GM20000 (cell line): ENCODE measurements at regions not wholly inside any gene's neighbourhood (a gene's known extent, or its start where the extent isn't known, plus 50 kb on each side); places are given as distances from the start of the nearest gene placed in this dataset.

ENCODE experiments used
- DNase-seq: peaks from one replicate; pipeline ENCODE4 v3.0.0; 2012; ENCODE audit warnings: low spot score
- TF ChIP-seq, protein P1 (sequence below): IDR thresholded peaks from 2 replicates; pipeline ENCODE4 v1.5.1; 2012; ENCODE audit warnings: mild to moderate bottlenecking, control low read depth; ENCODE audit errors: extremely low read depth, missing control alignments

- TF ChIP-seq, protein P1, sequence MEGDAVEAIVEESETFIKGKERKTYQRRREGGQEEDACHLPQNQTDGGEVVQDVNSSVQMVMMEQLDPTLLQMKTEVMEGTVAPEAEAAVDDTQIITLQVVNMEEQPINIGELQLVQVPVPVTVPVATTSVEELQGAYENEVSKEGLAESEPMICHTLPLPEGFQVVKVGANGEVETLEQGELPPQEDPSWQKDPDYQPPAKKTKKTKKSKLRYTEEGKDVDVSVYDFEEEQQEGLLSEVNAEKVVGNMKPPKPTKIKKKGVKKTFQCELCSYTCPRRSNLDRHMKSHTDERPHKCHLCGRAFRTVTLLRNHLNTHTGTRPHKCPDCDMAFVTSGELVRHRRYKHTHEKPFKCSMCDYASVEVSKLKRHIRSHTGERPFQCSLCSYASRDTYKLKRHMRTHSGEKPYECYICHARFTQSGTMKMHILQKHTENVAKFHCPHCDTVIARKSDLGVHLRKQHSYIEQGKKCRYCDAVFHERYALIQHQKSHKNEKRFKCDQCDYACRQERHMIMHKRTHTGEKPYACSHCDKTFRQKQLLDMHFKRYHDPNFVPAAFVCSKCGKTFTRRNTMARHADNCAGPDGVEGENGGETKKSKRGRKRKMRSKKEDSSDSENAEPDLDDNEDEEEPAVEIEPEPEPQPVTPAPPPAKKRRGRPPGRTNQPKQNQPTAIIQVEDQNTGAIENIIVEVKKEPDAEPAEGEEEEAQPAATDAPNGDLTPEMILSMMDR, result no peak
- no peak for DNase-seq
Measured at GRCh38 chr6:156387472-156387871, 389.7 kb upstream of the ARID1B start.

- DNase-seq, result no peak
- TF ChIP-seq, protein P1, result no peak
Measured at GRCh38 chr6:156383059-156383458, 394.1 kb upstream of the ARID1B start.

DNA sequence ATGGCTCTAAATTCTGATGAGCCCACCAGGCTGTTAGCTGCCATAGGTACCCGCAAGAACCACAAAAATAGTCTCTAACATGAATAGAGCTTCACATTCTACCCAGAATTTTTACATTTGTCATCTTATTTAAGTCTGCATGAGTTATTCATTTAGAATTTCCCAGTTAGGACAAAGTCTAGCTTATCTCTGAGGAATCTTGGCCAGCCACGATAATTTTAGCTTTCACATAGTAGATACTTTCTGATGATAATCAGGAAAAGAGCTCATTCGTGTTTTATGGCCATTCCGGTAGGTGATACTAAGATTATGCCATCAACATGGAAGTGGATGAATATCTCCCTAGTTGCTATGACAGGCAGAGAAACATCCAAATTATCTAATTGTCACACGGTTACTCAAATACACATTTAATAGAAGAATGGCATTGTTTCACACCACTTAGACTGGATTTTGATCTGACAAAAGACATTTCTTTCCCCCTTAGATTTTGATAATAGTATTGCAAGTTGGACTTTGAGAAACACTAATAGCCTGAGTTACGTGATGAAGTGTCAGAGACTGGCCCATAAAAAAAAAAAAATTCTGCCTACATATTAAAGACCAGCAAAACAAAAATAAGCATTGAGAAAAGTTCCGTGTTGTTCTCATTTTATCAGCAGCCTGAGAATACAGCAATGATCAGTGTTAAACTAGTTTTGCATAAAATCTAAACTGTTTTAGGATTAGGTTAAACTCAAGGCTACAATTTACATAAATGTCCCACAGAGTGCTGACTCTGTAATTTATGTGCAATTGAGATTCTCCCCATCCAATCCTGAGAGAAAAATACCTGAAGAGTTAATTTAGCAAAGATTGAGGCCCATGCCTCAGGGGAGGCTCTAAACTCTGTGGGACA is 397.5 kb upstream of the ARID1B start:
- TF ChIP-seq, protein P1, result no peak
- DNase-seq, result no peak

DNA sequence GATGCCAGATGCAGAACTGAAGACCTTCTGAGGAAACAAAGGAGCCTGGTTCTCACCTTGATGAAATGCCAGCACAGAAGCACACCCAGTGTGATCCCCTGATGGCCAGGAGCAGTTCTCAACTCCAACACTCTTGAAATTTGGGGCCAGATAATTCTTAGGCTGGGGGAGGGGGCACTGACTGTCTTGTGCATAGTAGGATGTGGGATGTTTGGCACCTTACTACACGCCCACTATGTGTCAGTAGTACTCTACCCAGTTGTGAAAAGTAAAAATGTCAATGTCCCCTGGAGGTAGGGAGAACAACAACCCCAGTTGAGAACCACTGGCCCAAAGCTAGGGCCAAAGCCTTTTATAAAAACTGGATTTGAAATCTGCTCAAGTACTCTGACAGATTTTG is 398.3 kb upstream of the ARID1B start:
- DNase-seq, result no peak
- TF ChIP-seq, protein P1, result no peak

DNA sequence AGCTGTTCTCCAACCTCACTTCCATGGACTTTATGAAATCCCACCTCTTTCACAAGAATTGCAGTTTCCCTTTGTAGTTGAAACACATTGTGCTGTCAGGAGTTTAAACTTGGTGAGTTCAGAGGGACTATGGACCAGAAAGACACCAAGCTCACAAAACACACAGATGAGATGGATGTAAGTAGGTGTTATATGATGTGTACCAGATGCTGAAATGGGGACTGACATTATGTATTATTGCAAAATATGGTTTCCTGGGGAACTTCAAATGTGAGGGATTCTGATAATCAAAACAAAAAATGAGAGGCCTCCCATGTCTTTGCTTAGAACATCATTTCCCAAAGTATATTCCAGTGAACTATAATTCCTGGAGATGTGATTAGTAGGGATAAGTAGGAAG is 401.1 kb upstream of the ARID1B start:
- DNase-seq, result no peak

DNA sequence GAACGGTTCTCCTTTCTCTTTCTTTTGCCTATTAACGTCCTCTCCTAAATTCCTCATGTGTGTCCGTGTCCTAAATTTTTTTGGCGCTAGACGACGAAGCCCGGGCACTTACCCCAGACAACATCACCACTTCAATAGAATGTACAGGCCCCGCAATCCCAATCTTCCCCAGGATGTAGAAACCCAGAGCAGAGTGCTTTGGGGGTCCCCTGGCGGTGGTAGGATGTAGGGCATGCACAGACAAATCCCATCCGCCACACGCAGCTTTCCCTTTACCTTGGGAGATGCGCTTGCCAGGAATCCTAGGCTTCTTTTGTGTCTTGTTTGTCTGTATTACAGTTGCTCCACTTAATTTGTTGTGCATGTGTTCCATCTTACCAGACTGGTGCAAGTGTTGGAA is 417.3 kb upstream of the ARID1B start:
- no peak for DNase-seq
- TF ChIP-seq, protein P1, result no peak

More for the DNA sequence above, 401.1 kb upstream of the ARID1B start:
- TF ChIP-seq, protein P1, result no peak

DNA sequence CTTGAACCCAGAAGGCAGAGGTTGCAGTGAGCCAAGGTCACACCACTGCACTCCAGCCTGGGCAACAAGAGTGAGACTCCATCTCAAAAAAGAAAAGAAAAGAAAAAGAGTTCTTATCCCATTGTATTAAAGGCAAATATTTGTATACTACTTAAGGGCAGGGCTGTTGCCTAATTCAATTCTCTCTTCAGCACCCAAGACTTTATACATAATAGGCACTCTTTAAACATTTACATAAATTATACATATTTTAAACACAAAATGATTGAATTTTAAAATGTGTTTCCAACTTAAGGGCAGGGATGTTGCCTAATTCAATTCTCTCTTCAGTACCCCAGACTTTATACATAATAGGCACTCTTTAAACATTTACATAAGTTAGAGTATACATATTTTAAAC is 424.3 kb upstream of the ARID1B start:
- no peak for DNase-seq
- TF ChIP-seq, protein P1, result no peak
